ENCODE measurements at regions not wholly inside any gene's neighbourhood (a gene's known extent, or its start where the extent isn't known, plus 50 kb on each side); places are given as distances from the start of the nearest gene placed in this dataset.

DNA sequence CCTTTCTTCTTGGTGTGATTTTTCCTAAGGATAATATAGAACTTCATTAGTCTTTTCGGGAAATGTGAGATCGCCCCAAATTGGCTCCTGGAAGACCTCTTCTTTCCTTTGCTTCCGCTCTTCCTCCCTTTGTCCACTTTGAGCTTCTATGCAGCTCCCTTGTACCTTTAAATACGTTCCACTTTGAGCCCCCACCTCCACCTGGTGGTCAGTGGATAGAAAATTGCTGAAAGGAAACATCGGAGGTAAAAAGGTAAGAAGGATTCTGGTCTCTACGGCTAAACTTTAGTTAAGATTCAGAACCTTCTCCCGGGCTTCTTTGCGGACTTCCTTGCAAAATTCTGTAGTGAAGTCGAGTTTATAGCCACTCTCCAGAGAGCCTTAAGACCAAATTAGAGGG is 55.0 kb upstream of the TM9SF2 start:
- Mint-ChIP-seq H3K36me3 (ENCODE audit: unreplicated experiment) (no peaks in the 10 kb centered on the region), H3K27ac (ENCODE audit: unreplicated experiment) (no peak overlapping the region), H3K27me3 (ENCODE audit: unreplicated experiment) (peaks cover 2% of the 10 kb centered on the region), H3K4me3 (ENCODE audit: unreplicated experiment) (no peak overlapping the region), H3K9me3 (ENCODE audit: unreplicated experiment) (peaks cover 3% of the 10 kb centered on the region), H3K4me1 (ENCODE audit: low read depth, unreplicated experiment) (no peaks in the 10 kb centered on the region)
- TF ChIP-seq CTCF (IDR thresholded peaks at IDR 0.05; ENCODE audit: partially characterized antibody, unreplicated experiment): no peak
- DNase-seq: no peak

DNA sequence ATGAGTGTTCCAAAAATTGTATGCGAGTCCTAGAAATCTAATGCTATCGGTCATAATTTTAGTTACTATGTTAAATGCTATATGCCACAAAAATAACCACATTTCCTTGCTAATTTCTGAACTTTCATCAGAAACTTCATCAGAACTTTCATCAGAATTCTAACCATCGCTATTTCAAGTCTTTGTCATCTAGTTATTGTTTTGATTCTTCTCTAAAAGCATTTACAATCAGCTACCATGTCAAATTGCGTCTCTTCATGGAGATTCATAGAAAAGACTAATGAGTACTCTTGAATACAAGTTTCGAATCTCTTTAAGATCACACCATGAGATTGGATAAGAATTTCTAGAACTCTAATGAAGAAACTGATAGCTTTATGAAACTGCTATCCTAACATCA is 52.7 kb upstream of the TM9SF2 start:
- Mint-ChIP-seq H3K27me3 (ENCODE audit: unreplicated experiment) (peaks cover 2% of the 10 kb centered on the region), H3K4me3 (ENCODE audit: unreplicated experiment) (no peak overlapping the region), H3K9me3 (ENCODE audit: unreplicated experiment) (peaks cover 3% of the 10 kb centered on the region), H3K36me3 (ENCODE audit: unreplicated experiment) (no peaks in the 10 kb centered on the region), H3K4me1 (ENCODE audit: low read depth, unreplicated experiment) (no peaks in the 10 kb centered on the region), H3K27ac (ENCODE audit: unreplicated experiment) (no peak overlapping the region)
- DNase-seq: no peak
- TF ChIP-seq CTCF (IDR thresholded peaks at IDR 0.05; ENCODE audit: partially characterized antibody, unreplicated experiment): no peak

DNA sequence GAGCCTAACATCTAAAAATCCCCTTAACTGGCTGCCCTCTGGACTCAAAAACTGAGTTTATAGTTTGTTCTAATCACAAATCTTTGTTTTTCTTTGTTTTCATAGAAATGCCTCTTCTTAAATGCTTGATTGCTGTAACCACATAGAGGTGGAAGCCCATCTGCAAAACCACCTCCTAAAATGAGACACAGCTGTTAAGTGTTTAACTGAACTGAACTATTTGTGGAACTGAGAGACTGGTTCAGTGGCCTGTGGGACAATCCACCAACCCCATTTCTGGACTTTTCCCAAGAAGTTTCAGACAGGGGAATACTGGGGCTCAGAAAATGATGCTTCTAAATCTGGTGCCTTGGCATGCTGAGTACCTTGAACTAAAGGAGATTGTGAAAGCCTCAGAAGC is 50.9 kb upstream of the TM9SF2 start:
- no peak for TF ChIP-seq CTCF (IDR thresholded peaks at IDR 0.05; ENCODE audit: partially characterized antibody, unreplicated experiment)
- Mint-ChIP-seq H3K27ac (ENCODE audit: unreplicated experiment) (no peak overlapping the region), H3K4me1 (ENCODE audit: low read depth, unreplicated experiment) (no peaks in the 10 kb centered on the region), H3K27me3 (ENCODE audit: unreplicated experiment) (no peaks in the 10 kb centered on the region), H3K36me3 (ENCODE audit: unreplicated experiment) (no peaks in the 10 kb centered on the region), H3K4me3 (ENCODE audit: unreplicated experiment) (no peak overlapping the region), H3K9me3 (ENCODE audit: unreplicated experiment) (peaks cover 3% of the 10 kb centered on the region)
- DNase-seq: no peak

Measured in glutamatergic neuron (in vitro differentiated cells).